Esophagus muscularis mucosa (tissue), 4 donors: ENCODE measurements at regions not wholly inside any gene's neighbourhood (a gene's known extent, or its start where the extent isn't known, plus 50 kb on each side); places are given as distances from the start of the nearest gene placed in this dataset.

Experiments used
- DNase-seq: peaks from one replicate; pipeline ENCODE4 v3.0.0-alpha.2; 2017; ENCODE audit errors: extremely low spot score
- H3K27ac ChIP-seq, 4 donors: fragments of 200-600 bp; sonication (generic); replicated peaks in 1 of 4; 1 replicate in 3 of 4; 2 replicates in 1 of 4; pipeline ENCODE4 v1.5.1; 2016 to 2019; ENCODE audit warnings: mild to moderate bottlenecking in 1 of 4
- H3K27me3 ChIP-seq, 4 donors: fragments of 200-600 bp; sonication (generic); one replicate each; pipeline versions ENCODE4 v1.5.1 to v1.6.0; 2016 to 2019
- H3K36me3 ChIP-seq, 4 donors: fragments of 200-600 bp; sonication (generic); one replicate each; pipeline ENCODE4 v1.5.1; 2016 to 2019
- H3K4me1 ChIP-seq, 4 donors: fragments of 200-600 bp; sonication (generic); one replicate each; pipeline ENCODE4 v1.5.1; 2016 to 2019
- H3K4me3 ChIP-seq, 4 donors: fragments of 200-600 bp; sonication (generic); 1 replicate in 2 of 4; 2 replicates in 2 of 4; pipeline ENCODE4 v1.5.1; 2016 to 2019; ENCODE audit warnings: mild to moderate bottlenecking in 4 of 4, moderate library complexity in 1 of 4
- H3K9me3 ChIP-seq, 4 donors: fragments of 200-600 bp; sonication (generic); 1 replicate in 3 of 4; 2 replicates in 1 of 4; pipeline ENCODE4 v1.5.1; 2016 to 2019
- CTCF ChIP-seq, 3 experiments: fragments of 200-600 bp in 2 of 3; fragments of 450-650 bp in 1 of 3; sonication (generic) in 2 of 3; IDR thresholded peaks; one replicate each; pipeline ENCODE4 v1.5.1; 2017 to 2019; ENCODE audit warnings: antibody characterized with exemption in 3 of 3, mild to moderate bottlenecking in 2 of 3, moderate library complexity in 1 of 3
- EP300 ChIP-seq: sonication (generic); formaldehyde crosslinking; IDR thresholded peaks from one replicate; pipeline ENCODE4 v1.6.1; 2017; ENCODE audit warnings: antibody characterized with exemption
- POLR2A ChIP-seq: fragments of 450-650 bp; IDR thresholded peaks from one replicate; pipeline ENCODE4 v1.6.1; 2017; ENCODE audit warnings: antibody characterized with exemption, moderate library complexity, mild to moderate bottlenecking, low read depth
- POLR2AphosphoS5 ChIP-seq, 2 donors: sonication (generic); formaldehyde crosslinking; IDR thresholded peaks; one replicate each; pipeline ENCODE4 v1.6.1; 2017; ENCODE audit warnings: antibody characterized with exemption in 2 of 2
- WGBS: methylation state at CpG from one replicate; pipeline ENCODE4 v1.1.5; 2018; 5-methylcytosine and 5-hydroxymethylcytosine counted together
- intact Hi-C: fragments of 100-400 bp; cut with DNase I; formaldehyde crosslinking; loops from one replicate; pipeline ENCODE4 v1.15.1; 2023

- Histone ChIP-seq H3K36me3 (no peaks in the 10 kb centered on the region), H3K27me3 (no peaks in the 10 kb centered on the region), H3K4me3 (no peak overlapping the region), H3K9me3 (no peaks in the 10 kb centered on the region), H3K4me1 (peaks cover 0 to 19% (median 11%) of the 10 kb centered on the region in 4 donors), H3K27ac (no peak overlapping the region)
- WGBS, result 90% methylated on average over 6 of the region's 6 CpGs
- TF ChIP-seq POLR2AphosphoS5 (IDR thresholded peaks at IDR 0.05) (no peak), EP300 (no peak), CTCF (IDR thresholded peaks at IDR 0.05) (no peak)
- no peak for DNase-seq
- intact Hi-C loops, result no loop called here
Measured at GRCh38 chr12:114744285-114744684, 60.3 kb upstream of the TBX3 start.

GRCh38 chr12:114743799-114744198 is 59.8 kb upstream of the TBX3 start:
- intact Hi-C loops, result no loop called here
- Histone ChIP-seq H3K9me3 (no peaks in the 10 kb centered on the region), H3K4me1 (peaks cover 0 to 19% (median 11%) of the 10 kb centered on the region in 4 donors), H3K27ac (no peak overlapping the region), H3K36me3 (no peaks in the 10 kb centered on the region), H3K4me3 (no peak overlapping the region), H3K27me3 (no peaks in the 10 kb centered on the region)
- WGBS, result 83% methylated on average over 1 of the region's 1 CpG
- no peak for DNase-seq
- TF ChIP-seq EP300 (no peak), POLR2A (no peak), POLR2AphosphoS5 (IDR thresholded peaks at IDR 0.05) (no peak), CTCF (IDR thresholded peaks at IDR 0.05) (no peak)

- TF ChIP-seq POLR2A (no peak), POLR2AphosphoS5 (IDR thresholded peaks at IDR 0.05) (no peak), EP300 (no peak), CTCF (IDR thresholded peaks at IDR 0.05) (no peak)
- H3K4me3 ChIP-seq, result no peak overlapping the region
- H3K9me3 ChIP-seq, result no peaks in the 10 kb centered on the region
- H3K27me3 ChIP-seq, result no peaks in the 10 kb centered on the region
- H3K27ac ChIP-seq, result no peak overlapping the region
- no peak for DNase-seq
- intact Hi-C loops, result no loop called here
- H3K4me1 ChIP-seq, result peaks cover 0 to 19% (median 11%) of the 10 kb centered on the region in 4 donors
- no peaks in the 10 kb centered on the region for H3K36me3 ChIP-seq
- 71% methylated on average over 4 of the region's 4 CpGs for WGBS
Measured at GRCh38 chr12:114743289-114743688, 59.3 kb upstream of the TBX3 start.

- Histone ChIP-seq H3K27ac (no peak overlapping the region), H3K27me3 (peaks cover 0 to 8% (median 0%) of the 10 kb centered on the region in 4 donors), H3K36me3 (no peaks in the 10 kb centered on the region), H3K9me3 (no peaks in the 10 kb centered on the region), H3K4me1 (peaks cover 0 to 15% (median 11%) of the 10 kb centered on the region in 4 donors), H3K4me3 (no peak overlapping the region)
- no peak for TF ChIP-seq POLR2A
- intact Hi-C loops, result no loop called here
- no peak for DNase-seq
- 90% methylated on average over 8 of the region's 9 CpGs for WGBS
Measured at GRCh38 chr12:114742363-114742762, 58.4 kb upstream of the TBX3 start.

- 100% methylated on average over 3 of the region's 4 CpGs for WGBS
- no peak overlapping the region for H3K4me3 ChIP-seq
- DNase-seq, result no peak
- peaks cover 0 to 10% (median 0%) of the 10 kb centered on the region in 4 donors for H3K27me3 ChIP-seq
- no peak overlapping the region for H3K27ac ChIP-seq
- TF ChIP-seq POLR2AphosphoS5 (IDR thresholded peaks at IDR 0.05) (no peak), CTCF (IDR thresholded peaks at IDR 0.05) (no peak), POLR2A (no peak), EP300 (no peak)
- H3K9me3 ChIP-seq, result no peaks in the 10 kb centered on the region
- H3K36me3 ChIP-seq, result no peaks in the 10 kb centered on the region
- intact Hi-C loops, result no loop called here
- peaks cover 0 to 14% (median 9%) of the 10 kb centered on the region in 4 donors for H3K4me1 ChIP-seq
Measured at GRCh38 chr12:114741940-114742339, 58.0 kb upstream of the TBX3 start.
